WTC11 (cell line): ENCODE measurements at regions not wholly inside any gene's neighbourhood (a gene's known extent, or its start where the extent isn't known, plus 50 kb on each side); places are given as distances from the start of the nearest gene placed in this dataset.

ENCODE experiments used
- EMX1 ChIP-seq: fragments of 250-450 bp; sonication (Bioruptor Pico); IDR thresholded peaks from 2 replicates; pipeline ENCODE4 v1.8.0; 2021; ENCODE audit warnings: mild to moderate bottlenecking
- ESRRA ChIP-seq: sonication (generic); formaldehyde crosslinking; IDR thresholded peaks from 2 replicates; pipeline ENCODE4 v1.8.1; 2022; ENCODE audit warnings: mild to moderate bottlenecking, missing genetic modification reagents, borderline replicate concordance
- FOXJ3 ChIP-seq: sonication (generic); formaldehyde crosslinking; IDR thresholded peaks from 2 replicates; pipeline ENCODE4 v1.9.0; 2021; ENCODE audit warnings: missing genetic modification reagents, mild to moderate bottlenecking, borderline replicate concordance
- SMAD3 ChIP-seq: sonication (generic); formaldehyde crosslinking; IDR thresholded peaks from 2 replicates; pipeline ENCODE4 v1.8.0; 2022; ENCODE audit warnings: missing genetic modification reagents, mild to moderate bottlenecking, borderline replicate concordance
- TP53 ChIP-seq: sonication (generic); formaldehyde crosslinking; IDR thresholded peaks from 2 replicates; pipeline ENCODE4 v1.8.1; 2023; ENCODE audit warnings: mild to moderate bottlenecking, missing genetic modification reagents
- ZNF263 ChIP-seq: sonication (generic); formaldehyde crosslinking; IDR thresholded peaks from 2 replicates; pipeline ENCODE4 v1.8.1; 2022; ENCODE audit warnings: low read depth, mild to moderate bottlenecking, moderate library complexity, missing genetic modification reagents
- TF ChIP-seq, protein P1 (sequence below): fragments of 200-600 bp; IDR thresholded peaks from 2 replicates; pipeline ENCODE4 v1.8.0; 2022; ENCODE audit warnings: antibody characterized with exemption
- TF ChIP-seq, protein P2 (sequence below): fragments of 250-450 bp; sonication (Bioruptor Pico); conservative IDR thresholded peaks from 2 replicates; pipeline ENCODE4 v1.9.0; 2021; ENCODE audit warnings: mild to moderate bottlenecking
- TF ChIP-seq, protein P3 (sequence below): sonication (generic); formaldehyde crosslinking; conservative IDR thresholded peaks from 2 replicates; pipeline ENCODE4 v1.8.1; 2022; ENCODE audit warnings: mild to moderate bottlenecking, missing genetic modification reagents
- TF ChIP-seq, protein P4 (sequence below): sonication (generic); formaldehyde crosslinking; IDR thresholded peaks from 2 replicates; pipeline ENCODE4 v1.8.1; 2022; ENCODE audit warnings: low read depth, missing genetic modification reagents, borderline replicate concordance
- TF ChIP-seq, protein P5 (sequence below): sonication (generic); formaldehyde crosslinking; IDR thresholded peaks from 2 replicates; pipeline ENCODE4 v1.8.0; 2022; ENCODE audit warnings: mild to moderate bottlenecking, missing genetic modification reagents

DNA sequence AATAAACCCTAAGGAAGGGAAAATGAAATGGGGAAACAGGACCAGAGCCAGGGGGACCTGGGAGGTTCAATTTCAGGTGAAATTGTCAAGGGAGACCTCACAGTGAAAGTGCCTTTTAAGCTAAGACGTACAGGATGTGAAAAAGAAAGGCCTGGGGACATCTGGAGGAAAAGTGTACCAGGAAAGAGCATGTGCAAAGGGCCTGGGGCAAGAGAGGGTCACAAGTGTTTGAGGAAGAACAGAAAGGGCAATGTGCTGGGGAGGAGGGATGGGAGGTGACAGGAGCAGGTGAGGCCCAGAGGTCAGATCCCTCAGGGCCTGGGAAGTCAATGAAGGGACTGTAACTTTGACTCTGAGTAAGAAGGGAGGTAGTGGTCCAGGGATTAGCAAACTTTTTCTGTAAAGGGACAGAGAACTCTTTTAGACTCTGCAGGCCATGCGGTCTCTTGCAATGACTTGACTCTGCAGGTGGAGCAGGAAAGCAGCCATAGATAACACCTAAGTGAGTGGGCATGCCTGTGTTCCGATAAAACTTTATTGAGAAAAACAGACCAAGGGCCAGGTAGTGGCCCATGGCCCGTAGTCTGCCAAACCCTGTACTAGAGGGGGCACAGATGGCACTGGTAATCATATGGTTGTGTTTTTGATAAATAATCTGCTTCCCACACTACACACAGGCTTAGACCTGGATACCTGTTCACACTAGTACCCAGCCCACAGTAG is 93.8 kb downstream of the LITAF start:
- TF ChIP-seq, protein P1, sequence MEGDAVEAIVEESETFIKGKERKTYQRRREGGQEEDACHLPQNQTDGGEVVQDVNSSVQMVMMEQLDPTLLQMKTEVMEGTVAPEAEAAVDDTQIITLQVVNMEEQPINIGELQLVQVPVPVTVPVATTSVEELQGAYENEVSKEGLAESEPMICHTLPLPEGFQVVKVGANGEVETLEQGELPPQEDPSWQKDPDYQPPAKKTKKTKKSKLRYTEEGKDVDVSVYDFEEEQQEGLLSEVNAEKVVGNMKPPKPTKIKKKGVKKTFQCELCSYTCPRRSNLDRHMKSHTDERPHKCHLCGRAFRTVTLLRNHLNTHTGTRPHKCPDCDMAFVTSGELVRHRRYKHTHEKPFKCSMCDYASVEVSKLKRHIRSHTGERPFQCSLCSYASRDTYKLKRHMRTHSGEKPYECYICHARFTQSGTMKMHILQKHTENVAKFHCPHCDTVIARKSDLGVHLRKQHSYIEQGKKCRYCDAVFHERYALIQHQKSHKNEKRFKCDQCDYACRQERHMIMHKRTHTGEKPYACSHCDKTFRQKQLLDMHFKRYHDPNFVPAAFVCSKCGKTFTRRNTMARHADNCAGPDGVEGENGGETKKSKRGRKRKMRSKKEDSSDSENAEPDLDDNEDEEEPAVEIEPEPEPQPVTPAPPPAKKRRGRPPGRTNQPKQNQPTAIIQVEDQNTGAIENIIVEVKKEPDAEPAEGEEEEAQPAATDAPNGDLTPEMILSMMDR, result no peak
- TF ChIP-seq SMAD3 (CRISPR knock-in tag), result no peak
- no peak for TF ChIP-seq ESRRA (CRISPR knock-in tag)
- TF ChIP-seq, protein P2, sequence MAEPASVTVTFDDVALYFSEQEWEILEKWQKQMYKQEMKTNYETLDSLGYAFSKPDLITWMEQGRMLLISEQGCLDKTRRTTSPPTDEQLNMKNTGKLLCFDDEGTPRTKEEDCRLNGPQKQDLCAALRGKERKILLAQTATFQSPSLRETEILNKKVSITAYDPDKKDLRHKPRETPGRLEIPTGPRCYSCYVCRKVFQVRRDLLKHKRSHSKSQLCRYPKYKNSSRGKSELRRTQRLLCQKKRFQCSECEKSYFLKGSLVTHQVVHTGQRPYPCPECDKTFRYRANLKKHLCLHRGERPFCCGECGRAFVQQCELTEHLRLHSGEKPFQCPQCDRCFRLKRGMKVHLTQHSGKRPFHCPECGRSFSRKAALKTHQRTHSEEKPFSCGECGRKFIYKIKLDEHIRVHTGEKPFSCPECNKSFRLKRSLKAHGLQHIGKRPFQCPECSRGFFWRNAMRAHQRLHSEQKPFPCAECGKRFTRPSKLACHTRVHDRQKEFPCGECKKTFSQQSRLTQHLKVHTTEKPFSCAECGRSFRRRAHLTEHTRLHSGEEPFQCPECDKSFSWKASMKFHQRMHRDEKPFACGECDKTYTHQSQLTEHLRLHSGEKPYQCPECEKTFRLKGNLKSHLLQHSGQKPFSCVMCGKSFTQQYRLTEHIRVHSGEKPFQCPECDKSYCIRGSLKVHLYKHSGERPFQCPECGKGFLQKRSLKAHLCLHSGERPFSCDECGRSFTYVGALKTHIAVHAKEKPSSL (CRISPR knock-in tag), result no peak
- TF ChIP-seq, protein P3, sequence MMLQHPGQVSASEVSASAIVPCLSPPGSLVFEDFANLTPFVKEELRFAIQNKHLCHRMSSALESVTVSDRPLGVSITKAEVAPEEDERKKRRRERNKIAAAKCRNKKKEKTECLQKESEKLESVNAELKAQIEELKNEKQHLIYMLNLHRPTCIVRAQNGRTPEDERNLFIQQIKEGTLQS (CRISPR knock-in tag), result no peak
- no peak for TF ChIP-seq ZNF263 (CRISPR knock-in tag)
- no peak for TF ChIP-seq FOXJ3 (CRISPR knock-in tag)
- no peak for TF ChIP-seq EMX1 (CRISPR knock-in tag)
- TF ChIP-seq, protein P4, sequence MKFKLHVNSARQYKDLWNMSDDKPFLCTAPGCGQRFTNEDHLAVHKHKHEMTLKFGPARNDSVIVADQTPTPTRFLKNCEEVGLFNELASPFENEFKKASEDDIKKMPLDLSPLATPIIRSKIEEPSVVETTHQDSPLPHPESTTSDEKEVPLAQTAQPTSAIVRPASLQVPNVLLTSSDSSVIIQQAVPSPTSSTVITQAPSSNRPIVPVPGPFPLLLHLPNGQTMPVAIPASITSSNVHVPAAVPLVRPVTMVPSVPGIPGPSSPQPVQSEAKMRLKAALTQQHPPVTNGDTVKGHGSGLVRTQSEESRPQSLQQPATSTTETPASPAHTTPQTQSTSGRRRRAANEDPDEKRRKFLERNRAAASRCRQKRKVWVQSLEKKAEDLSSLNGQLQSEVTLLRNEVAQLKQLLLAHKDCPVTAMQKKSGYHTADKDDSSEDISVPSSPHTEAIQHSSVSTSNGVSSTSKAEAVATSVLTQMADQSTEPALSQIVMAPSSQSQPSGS, result no peak
- TF ChIP-seq, protein P5, sequence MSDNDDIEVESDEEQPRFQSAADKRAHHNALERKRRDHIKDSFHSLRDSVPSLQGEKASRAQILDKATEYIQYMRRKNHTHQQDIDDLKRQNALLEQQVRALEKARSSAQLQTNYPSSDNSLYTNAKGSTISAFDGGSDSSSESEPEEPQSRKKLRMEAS (CRISPR knock-in tag), result no peak
- TF ChIP-seq TP53, result no peak
